ENCODE measurements at regions not wholly inside any gene's neighbourhood (a gene's known extent, or its start where the extent isn't known, plus 50 kb on each side); places are given as distances from the start of the nearest gene placed in this dataset.

DNA sequence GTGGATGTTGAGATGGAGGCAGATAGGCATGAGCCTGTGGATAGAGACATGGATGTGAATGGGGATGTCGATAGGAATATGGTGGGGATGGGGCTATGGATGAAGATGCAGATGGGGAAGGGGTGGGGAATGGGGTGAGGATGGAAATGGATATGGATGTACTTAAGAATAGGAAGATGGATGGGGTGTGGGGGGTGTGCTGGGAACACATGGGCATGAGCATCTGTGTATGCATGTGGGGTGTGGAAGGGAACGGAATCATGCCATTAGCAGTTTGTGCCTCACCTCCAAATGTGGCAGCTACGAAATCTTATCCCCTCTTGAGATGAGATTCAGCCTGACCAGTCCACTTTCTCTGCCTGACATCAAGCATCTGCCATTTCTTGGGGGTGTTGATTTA is 359.5 kb upstream of the MGMT start:
- TF ChIP-seq SMC3 (conservative IDR thresholded peaks at IDR 0.05; ENCODE audit: poor library complexity): no peak
- TF ChIP-seq CTCF (IDR thresholded peaks at IDR 0.05; ENCODE audit: poor library complexity, severe bottlenecking): no peak
- no peak for TF ChIP-seq EZH2 (IDR thresholded peaks at IDR 0.05; ENCODE audit: borderline replicate concordance, insufficient read depth, low read length, poor library complexity, severe bottlenecking)
- TF ChIP-seq TAF1 (IDR thresholded peaks at IDR 0.05; ENCODE audit: low read depth): no peak
- no peak for TF ChIP-seq MXI1 (conservative IDR thresholded peaks at IDR 0.05; ENCODE audit: poor library complexity, severe bottlenecking)
- no peak for TF ChIP-seq POLR2AphosphoS5 (IDR thresholded peaks at IDR 0.05)
